NCI-H345 treated with DMSO at 0.1 percent for 48 hours (cell line): ENCODE measurements at regions not wholly inside any gene's neighbourhood (a gene's known extent, or its start where the extent isn't known, plus 50 kb on each side); places are given as distances from the start of the nearest gene placed in this dataset.
A peak's percentile ranks its signal among the peaks of the same experiment; 100 is the strongest.

Source experiments
- DNase-seq: peaks from one replicate; lab custom pipeline; 2025; ENCODE audit not compliant: unreplicated experiment; lab: John Stamatoyannopoulos, UW

GRCh38 chr5:7000310-7000709, 287.1 kb downstream of the TENT4A start:
- no peak for DNase-seq

- DNase-seq: no peak
Observed at GRCh38 chr5:7010591-7010990, 297.4 kb downstream of the TENT4A start.

GRCh38 chr5:7012057-7012456, 298.8 kb downstream of the TENT4A start:
- no peak for DNase-seq

GRCh38 chr5:7014611-7015010, 301.4 kb downstream of the TENT4A start:
- no peak for DNase-seq

GRCh38 chr5:7015586-7016256, 302.5 kb downstream of the TENT4A start:
- no peak for DNase-seq

GRCh38 chr5:7016999-7017747, 303.9 kb downstream of the TENT4A start:
- no peak for DNase-seq

- DNase-seq: no peak
Observed at GRCh38 chr5:7018198-7018597, 305.0 kb downstream of the TENT4A start.

- DNase-seq: no peak
Observed at GRCh38 chr5:7018601-7019000, 305.4 kb downstream of the TENT4A start.

GRCh38 chr5:7036192-7036835, 323.1 kb downstream of the TENT4A start:
- no peak for DNase-seq

GRCh38 chr5:7039074-7039473, 325.8 kb downstream of the TENT4A start:
- DNase-seq: no peak

- DNase-seq: no peak
Observed at GRCh38 chr5:7040111-7040510, 326.9 kb downstream of the TENT4A start.

- no peak for DNase-seq
Observed at GRCh38 chr5:7043797-7044196, 330.6 kb downstream of the TENT4A start.

GRCh38 chr5:7047511-7048261, 334.5 kb downstream of the TENT4A start:
- DNase-seq: peak; percentile 94

GRCh38 chr5:7050986-7051385, 337.8 kb downstream of the TENT4A start:
- no peak for DNase-seq

GRCh38 chr5:7053125-7053524, 339.9 kb downstream of the TENT4A start:
- no peak for DNase-seq

- no peak for DNase-seq
Observed at GRCh38 chr5:7053528-7054209, 340.4 kb downstream of the TENT4A start.

GRCh38 chr5:7066471-7067235, 329.3 kb upstream of the ADCY2 start:
- DNase-seq: no peak

GRCh38 chr5:7068156-7068555, 327.8 kb upstream of the ADCY2 start:
- DNase-seq: no peak

- DNase-seq: no peak
Observed at GRCh38 chr5:7068899-7069298, 327.0 kb upstream of the ADCY2 start.

- no peak for DNase-seq
Observed at GRCh38 chr5:7072188-7072587, 323.8 kb upstream of the ADCY2 start.
